Astrocyte (in vitro differentiated cells and primary cell): ENCODE measurements at regions not wholly inside any gene's neighbourhood (a gene's known extent, or its start where the extent isn't known, plus 50 kb on each side); places are given as distances from the start of the nearest gene placed in this dataset.

Experiments used
- DNase-seq: peaks from one replicate; pipeline ENCODE4 v3.0.0-alpha.2; 2010; ENCODE audit warnings: low read depth
- FAIRE-seq: peaks from 2 replicates; lab custom pipeline; 2011; peaks lifted over from hg19 to GRCh38; lab: Jason Lieb, UNC
- H2AFZ ChIP-seq: 2 replicates; pipeline ENCODE4 v1.6.0; 2012; ENCODE audit warnings: low read depth, low read length, inconsistent platforms
- H3K27ac ChIP-seq: 2 replicates; pipeline ENCODE4 v1.5.1; 2011; ENCODE audit warnings: low read depth, low read length, inconsistent platforms
- H3K27me3 ChIP-seq: 2 replicates; pipeline ENCODE4 v1.6.0; 2011; ENCODE audit warnings: low read length, inconsistent platforms; ENCODE audit not compliant: insufficient read depth
- H3K36me3 ChIP-seq: 2 replicates; pipeline ENCODE4 v1.5.1; 2011; ENCODE audit warnings: low read length, inconsistent platforms; ENCODE audit not compliant: insufficient read depth
- H3K4me1 ChIP-seq: 2 replicates; pipeline ENCODE4 v1.5.1; 2011; ENCODE audit warnings: low read length, inconsistent platforms; ENCODE audit not compliant: insufficient read depth
- H3K4me2 ChIP-seq: 2 replicates; pipeline ENCODE4 v1.6.0; 2012; ENCODE audit warnings: low read length, inconsistent platforms
- H3K4me3 ChIP-seq: 2 replicates; pipeline ENCODE4 v1.5.1; 2011; ENCODE audit warnings: low read depth, mild to moderate bottlenecking, low read length, inconsistent platforms; ENCODE audit not compliant: insufficient read depth
- H3K79me2 ChIP-seq: 2 replicates; pipeline ENCODE4 v1.6.0; 2012; ENCODE audit warnings: mild to moderate bottlenecking, low read length, inconsistent platforms; ENCODE audit not compliant: insufficient read depth
- H3K9ac ChIP-seq: 2 replicates; pipeline ENCODE4 v1.6.0; 2012; ENCODE audit warnings: mild to moderate bottlenecking, low read length, inconsistent platforms
- H3K9me3 ChIP-seq: 2 replicates; pipeline ENCODE4 v1.5.1; 2012; ENCODE audit warnings: low read depth, mild to moderate bottlenecking, low read length, inconsistent platforms; ENCODE audit not compliant: insufficient read depth
- H4K20me1 ChIP-seq: 2 replicates; pipeline ENCODE4 v1.6.0; 2012; ENCODE audit warnings: low read length, inconsistent platforms; ENCODE audit not compliant: insufficient read depth
- H3K27ac Mint-ChIP-seq: one replicate; pipeline ENCODE4 v1.8.0; 2021; ENCODE audit warnings: mild to moderate bottlenecking, mixed read lengths; ENCODE audit not compliant: unreplicated experiment
- H3K27me3 Mint-ChIP-seq: one replicate; pipeline ENCODE4 v1.8.0; 2021; ENCODE audit warnings: low read depth, mixed read lengths; ENCODE audit not compliant: unreplicated experiment
- H3K36me3 Mint-ChIP-seq: one replicate; pipeline ENCODE4 v1.8.0; 2021; ENCODE audit warnings: low read depth, mixed read lengths; ENCODE audit not compliant: unreplicated experiment
- H3K4me1 Mint-ChIP-seq: one replicate; pipeline ENCODE4 v1.8.0; 2021; ENCODE audit warnings: low read depth, mixed read lengths; ENCODE audit not compliant: unreplicated experiment
- H3K4me3 Mint-ChIP-seq: one replicate; pipeline ENCODE4 v1.8.0; 2021; ENCODE audit warnings: mild to moderate bottlenecking, moderate library complexity, mixed read lengths; ENCODE audit not compliant: unreplicated experiment
- H3K9me3 Mint-ChIP-seq: one replicate; pipeline ENCODE4 v1.8.0; 2021; ENCODE audit warnings: mild to moderate bottlenecking, mixed read lengths; ENCODE audit not compliant: unreplicated experiment
- CTCF ChIP-seq: IDR thresholded peaks from 2 replicates; pipeline ENCODE4 v1.5.1; 2011; ENCODE audit warnings: low read depth, mild to moderate bottlenecking, inconsistent platforms, low read length, moderate library complexity; ENCODE audit not compliant: insufficient read depth
- EZH2 ChIP-seq: IDR thresholded peaks from 2 replicates; pipeline ENCODE4 v1.6.1; 2012; ENCODE audit warnings: mild to moderate bottlenecking, low read length, inconsistent platforms; ENCODE audit not compliant: insufficient read depth

GRCh38 chr6:22627644-22628043, 58.3 kb downstream of the HDGFL1 start:
- H3K4me1 ChIP-seq = no peaks in the 10 kb centered on the region
- peaks cover 29% of the 10 kb centered on the region for H3K4me1 Mint-ChIP-seq
- H3K79me2 ChIP-seq = no peaks in the 10 kb centered on the region
- H3K36me3 Mint-ChIP-seq = no peaks in the 10 kb centered on the region
- no peak overlapping the region for H3K4me2 ChIP-seq
- TF ChIP-seq EZH2 (no peak), CTCF (no peak)
- peaks cover 7% of the 10 kb centered on the region for H3K9me3 Mint-ChIP-seq
- no peaks in the 10 kb centered on the region for H4K20me1 ChIP-seq
- no peak overlapping the region for H3K4me3 Mint-ChIP-seq
- H3K27me3 ChIP-seq = no peaks in the 10 kb centered on the region
- no peak for DNase-seq
- H3K9me3 ChIP-seq = no peaks in the 10 kb centered on the region
- H3K27ac ChIP-seq = no peak overlapping the region
- no peak overlapping the region for H3K4me3 ChIP-seq
- FAIRE-seq = no peak
- no peak overlapping the region for H3K27ac Mint-ChIP-seq
- no peak overlapping the region for H3K9ac ChIP-seq
- H3K36me3 ChIP-seq = no peaks in the 10 kb centered on the region
- H2AFZ ChIP-seq = no peak overlapping the region
- no peaks in the 10 kb centered on the region for H3K27me3 Mint-ChIP-seq

- H3K4me1 Mint-ChIP-seq = peaks cover 31% of the 10 kb centered on the region
- FAIRE-seq (no peak), DNase-seq (peak; percentile 73)
- no peak overlapping the region for H3K27ac Mint-ChIP-seq
- Histone ChIP-seq H2AFZ (no peak overlapping the region), H3K9me3 (no peaks in the 10 kb centered on the region), H3K4me1 (no peaks in the 10 kb centered on the region), H3K4me3 (no peak overlapping the region), H3K27me3 (no peaks in the 10 kb centered on the region), H3K36me3 (no peaks in the 10 kb centered on the region), H3K9ac (no peak overlapping the region), H4K20me1 (no peaks in the 10 kb centered on the region), H3K4me2 (no peak overlapping the region), H3K27ac (no peak overlapping the region), H3K79me2 (no peaks in the 10 kb centered on the region)
- TF ChIP-seq CTCF = no peak
- no peak for TF ChIP-seq EZH2
- H3K36me3 Mint-ChIP-seq = no peaks in the 10 kb centered on the region
- H3K4me3 Mint-ChIP-seq = no peak overlapping the region
- no peaks in the 10 kb centered on the region for H3K27me3 Mint-ChIP-seq
- H3K9me3 Mint-ChIP-seq = peaks cover 7% of the 10 kb centered on the region
Observed at GRCh38 chr6:22631091-22631490, 61.7 kb downstream of the HDGFL1 start.

GRCh38 chr6:22632581-22633145, 63.3 kb downstream of the HDGFL1 start:
- Histone ChIP-seq H3K36me3 (no peaks in the 10 kb centered on the region), H3K79me2 (no peaks in the 10 kb centered on the region), H3K27ac (no peak overlapping the region), H4K20me1 (no peaks in the 10 kb centered on the region), H3K4me1 (no peaks in the 10 kb centered on the region), H3K9me3 (no peaks in the 10 kb centered on the region), H3K27me3 (no peaks in the 10 kb centered on the region), H3K4me3 (no peak overlapping the region), H2AFZ (no peak overlapping the region), H3K4me2 (no peak overlapping the region), H3K9ac (no peak overlapping the region)
- Mint-ChIP-seq H3K4me1 (peaks cover 33% of the 10 kb centered on the region), H3K27me3 (no peaks in the 10 kb centered on the region), H3K36me3 (no peaks in the 10 kb centered on the region), H3K4me3 (no peak overlapping the region), H3K9me3 (peaks cover 4% of the 10 kb centered on the region), H3K27ac (no peak overlapping the region)
- FAIRE-seq (no peak), DNase-seq (no peak)
- TF ChIP-seq CTCF (no peak), EZH2 (no peak)
